GM23338 (cell line): ENCODE measurements at regions not wholly inside any gene's neighbourhood (a gene's known extent, or its start where the extent isn't known, plus 50 kb on each side); places are given as distances from the start of the nearest gene placed in this dataset.

ENCODE experiments used
- ATAC-seq: fragments of 200-7000 bp; cut with Tn5 transposase; 3 replicates; pipeline ENCODE4 v1.9.1; 2020
- DNase-seq: peaks from one replicate; pipeline ENCODE4 v3.0.0-alpha.2; 2015; ENCODE audit warnings: low spot score
- H2AFZ ChIP-seq: fragments of 200-600 bp; sonication (generic); 2 replicates; pipeline ENCODE4 v1.8.0; 2016; ENCODE audit warnings: antibody characterized with exemption, mild to moderate bottlenecking, moderate library complexity
- H3F3A ChIP-seq: fragments of 200-600 bp; sonication (generic); replicated peaks from 2 replicates; pipeline ENCODE4 v1.8.0; 2017; ENCODE audit warnings: antibody characterized with exemption, mixed run types, low read depth
- H3K27ac ChIP-seq: fragments of 200-600 bp; sonication (generic); 2 replicates; pipeline ENCODE4 v1.6.1; 2016; ENCODE audit warnings: low read depth
- H3K27me3 ChIP-seq: fragments of 200-600 bp; sonication (generic); 2 replicates; pipeline ENCODE4 v1.8.0; 2016; ENCODE audit warnings: mild to moderate bottlenecking, mixed run types, moderate library complexity; ENCODE audit not compliant: insufficient read depth
- H3K36me3 ChIP-seq: fragments of 200-600 bp; sonication (generic); 2 replicates; pipeline ENCODE4 v1.8.0; 2016; ENCODE audit warnings: mild to moderate bottlenecking; ENCODE audit not compliant: insufficient read depth
- H3K4me1 ChIP-seq: fragments of 200-600 bp; sonication (generic); 2 replicates; pipeline ENCODE4 v1.8.0; 2016; ENCODE audit warnings: mild to moderate bottlenecking, moderate library complexity; ENCODE audit not compliant: insufficient read depth
- H3K4me2 ChIP-seq: fragments of 200-600 bp; sonication (generic); 2 replicates; pipeline ENCODE4 v1.7.1; 2017; ENCODE audit warnings: mixed run types
- H3K4me3 ChIP-seq: fragments of 200-600 bp; sonication (generic); 2 replicates; pipeline ENCODE4 v1.6.1; 2016; ENCODE audit warnings: mixed run types
- H3K79me2 ChIP-seq: fragments of 200-600 bp; sonication (generic); replicated peaks from 2 replicates; pipeline ENCODE4 v1.8.0; 2017; ENCODE audit warnings: mild to moderate bottlenecking; ENCODE audit not compliant: insufficient read depth
- H3K9me2 ChIP-seq: fragments of 200-600 bp; sonication (generic); 2 replicates; pipeline ENCODE4 v1.8.0; 2017; ENCODE audit not compliant: insufficient read depth
- H4K20me1 ChIP-seq: fragments of 200-600 bp; sonication (generic); replicated peaks from 2 replicates; pipeline ENCODE4 v1.8.0; 2017; ENCODE audit warnings: mild to moderate bottlenecking; ENCODE audit not compliant: insufficient read depth
- H3K27ac Mint-ChIP-seq: 2 replicates; pipeline ENCODE4 v1.8.0; 2020; ENCODE audit warnings: inconsistent platforms, mild to moderate bottlenecking, moderate library complexity, mixed read lengths
- H3K27me3 Mint-ChIP-seq: 3 replicates; pipeline ENCODE4 v1.8.0; 2022; ENCODE audit warnings: low read depth, mild to moderate bottlenecking, moderate library complexity, mixed read lengths, inconsistent platforms; ENCODE audit not compliant: insufficient read depth, poor library complexity
- H3K36me3 Mint-ChIP-seq: 3 replicates; pipeline ENCODE4 v1.8.0; 2021; ENCODE audit warnings: low read depth, mild to moderate bottlenecking, inconsistent platforms, moderate library complexity, mixed read lengths
- H3K4me1 Mint-ChIP-seq: 3 replicates; pipeline ENCODE4 v1.8.0; 2020; ENCODE audit warnings: mild to moderate bottlenecking, inconsistent platforms, mixed read lengths
- H3K4me3 Mint-ChIP-seq: 3 replicates; pipeline ENCODE4 v1.8.0; 2021; ENCODE audit warnings: moderate library complexity, mild to moderate bottlenecking, inconsistent platforms, mixed read lengths
- H3K9me3 Mint-ChIP-seq: 3 replicates; pipeline ENCODE4 v1.8.0; 2020; ENCODE audit warnings: moderate library complexity, mild to moderate bottlenecking, inconsistent platforms, mixed read lengths
- CREB1 ChIP-seq: fragments of 250-450 bp; sonication (Bioruptor Pico); IDR thresholded peaks from 2 replicates; pipeline ENCODE4 v1.5.0; 2020; ENCODE audit warnings: low read depth, mild to moderate bottlenecking, moderate library complexity
- EZH2phosphoT487 ChIP-seq: fragments of 200-600 bp; sonication (generic); IDR thresholded peaks from one replicate; pipeline ENCODE4 v1.8.1; 2018; ENCODE audit warnings: antibody characterized with exemption; ENCODE audit not compliant: unreplicated experiment
- JUNB ChIP-seq: IDR thresholded peaks from one replicate; pipeline ENCODE4 v1.6.1; 2016; ENCODE audit warnings: antibody characterized with exemption; ENCODE audit not compliant: unreplicated experiment
- ZNF114 ChIP-seq: fragments of 250-450 bp; sonication (Bioruptor Pico); IDR thresholded peaks from 2 replicates; pipeline ENCODE4 v1.5.0; 2020; ENCODE audit warnings: mild to moderate bottlenecking, moderate library complexity
- ZNF331 ChIP-seq: fragments of 250-450 bp; sonication (Bioruptor Pico); IDR thresholded peaks from 2 replicates; pipeline ENCODE4 v1.5.0; 2020; ENCODE audit warnings: low read depth, mild to moderate bottlenecking, moderate library complexity
- TF ChIP-seq, protein P1 (sequence below): IDR thresholded peaks from 2 replicates; pipeline ENCODE4 v1.6.1; 2016; ENCODE audit warnings: antibody characterized with exemption
- TF ChIP-seq, protein P2 (sequence below): IDR thresholded peaks from one replicate; pipeline ENCODE4 v1.6.1; 2018; ENCODE audit warnings: antibody characterized with exemption; ENCODE audit not compliant: unreplicated experiment
- TF ChIP-seq, protein P3 (sequence below), 2 experiments: fragments of 200-600 bp in 1 of 2; sonication (generic) in 1 of 2; conservative IDR thresholded peaks; 2 replicates each; pipeline versions ENCODE4 v1.5.1 to v1.6.1; 2016 to 2017; ENCODE audit warnings: antibody characterized with exemption in 2 of 2, low read depth in 2 of 2, mild to moderate bottlenecking in 2 of 2, moderate library complexity in 1 of 2

DNA sequence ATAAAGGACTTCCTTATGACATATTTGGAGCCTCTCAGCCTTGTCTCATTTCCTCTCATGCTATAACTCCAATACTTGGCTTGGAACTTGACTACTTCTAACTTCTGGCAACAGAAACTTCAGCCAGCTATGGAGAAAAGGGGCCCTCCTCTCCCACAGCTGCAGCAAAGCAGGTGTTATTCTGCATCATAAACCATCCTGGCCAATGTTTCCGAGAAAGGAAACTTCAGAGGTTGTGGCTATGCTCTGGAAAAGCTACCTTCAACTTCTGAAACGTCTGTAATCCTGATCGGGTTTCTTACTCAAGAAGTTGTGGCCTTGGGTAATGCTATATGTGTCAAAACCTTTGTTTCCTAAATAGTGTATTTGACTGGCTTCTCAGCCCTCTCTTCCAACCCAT is 109.5 kb upstream of the CDX4 start:
- Mint-ChIP-seq H3K4me3 (no peak overlapping the region), H3K36me3 (no peaks in the 10 kb centered on the region), H3K27me3 (no peaks in the 10 kb centered on the region), H3K9me3 (peaks cover 9% of the 10 kb centered on the region; the same call in 2 of the 3 replicates), H3K27ac (no peak overlapping the region), H3K4me1 (no peaks in the 10 kb centered on the region)
- H3K27ac ChIP-seq, result no peak overlapping the region
- H3K4me2 ChIP-seq, result no peak overlapping the region
- no peaks in the 10 kb centered on the region for H3K79me2 ChIP-seq
- TF ChIP-seq, protein P1, sequence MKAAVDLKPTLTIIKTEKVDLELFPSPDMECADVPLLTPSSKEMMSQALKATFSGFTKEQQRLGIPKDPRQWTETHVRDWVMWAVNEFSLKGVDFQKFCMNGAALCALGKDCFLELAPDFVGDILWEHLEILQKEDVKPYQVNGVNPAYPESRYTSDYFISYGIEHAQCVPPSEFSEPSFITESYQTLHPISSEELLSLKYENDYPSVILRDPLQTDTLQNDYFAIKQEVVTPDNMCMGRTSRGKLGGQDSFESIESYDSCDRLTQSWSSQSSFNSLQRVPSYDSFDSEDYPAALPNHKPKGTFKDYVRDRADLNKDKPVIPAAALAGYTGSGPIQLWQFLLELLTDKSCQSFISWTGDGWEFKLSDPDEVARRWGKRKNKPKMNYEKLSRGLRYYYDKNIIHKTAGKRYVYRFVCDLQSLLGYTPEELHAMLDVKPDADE, result no peak
- no peak for TF ChIP-seq ZNF114 (CRISPR knock-in tag)
- TF ChIP-seq, protein P2, sequence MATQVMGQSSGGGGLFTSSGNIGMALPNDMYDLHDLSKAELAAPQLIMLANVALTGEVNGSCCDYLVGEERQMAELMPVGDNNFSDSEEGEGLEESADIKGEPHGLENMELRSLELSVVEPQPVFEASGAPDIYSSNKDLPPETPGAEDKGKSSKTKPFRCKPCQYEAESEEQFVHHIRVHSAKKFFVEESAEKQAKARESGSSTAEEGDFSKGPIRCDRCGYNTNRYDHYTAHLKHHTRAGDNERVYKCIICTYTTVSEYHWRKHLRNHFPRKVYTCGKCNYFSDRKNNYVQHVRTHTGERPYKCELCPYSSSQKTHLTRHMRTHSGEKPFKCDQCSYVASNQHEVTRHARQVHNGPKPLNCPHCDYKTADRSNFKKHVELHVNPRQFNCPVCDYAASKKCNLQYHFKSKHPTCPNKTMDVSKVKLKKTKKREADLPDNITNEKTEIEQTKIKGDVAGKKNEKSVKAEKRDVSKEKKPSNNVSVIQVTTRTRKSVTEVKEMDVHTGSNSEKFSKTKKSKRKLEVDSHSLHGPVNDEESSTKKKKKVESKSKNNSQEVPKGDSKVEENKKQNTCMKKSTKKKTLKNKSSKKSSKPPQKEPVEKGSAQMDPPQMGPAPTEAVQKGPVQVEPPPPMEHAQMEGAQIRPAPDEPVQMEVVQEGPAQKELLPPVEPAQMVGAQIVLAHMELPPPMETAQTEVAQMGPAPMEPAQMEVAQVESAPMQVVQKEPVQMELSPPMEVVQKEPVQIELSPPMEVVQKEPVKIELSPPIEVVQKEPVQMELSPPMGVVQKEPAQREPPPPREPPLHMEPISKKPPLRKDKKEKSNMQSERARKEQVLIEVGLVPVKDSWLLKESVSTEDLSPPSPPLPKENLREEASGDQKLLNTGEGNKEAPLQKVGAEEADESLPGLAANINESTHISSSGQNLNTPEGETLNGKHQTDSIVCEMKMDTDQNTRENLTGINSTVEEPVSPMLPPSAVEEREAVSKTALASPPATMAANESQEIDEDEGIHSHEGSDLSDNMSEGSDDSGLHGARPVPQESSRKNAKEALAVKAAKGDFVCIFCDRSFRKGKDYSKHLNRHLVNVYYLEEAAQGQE, result no peak
- no peak for TF ChIP-seq CREB1 (CRISPR knock-in tag)
- no peak for TF ChIP-seq ZNF331 (CRISPR knock-in tag)
- no peak for TF ChIP-seq JUNB
- no peak for TF ChIP-seq EZH2phosphoT487
- no peak overlapping the region for H3K4me3 ChIP-seq
- no peaks in the 10 kb centered on the region for H3F3A ChIP-seq
- no peaks in the 10 kb centered on the region for H3K9me2 ChIP-seq
- no peaks in the 10 kb centered on the region for H3K4me1 ChIP-seq
- no peak for ATAC-seq
- no peaks in the 10 kb centered on the region for H3K27me3 ChIP-seq
- no peaks in the 10 kb centered on the region for H3K36me3 ChIP-seq
- H4K20me1 ChIP-seq, result no peaks in the 10 kb centered on the region
- no peak overlapping the region for H2AFZ ChIP-seq
- no peak for DNase-seq

DNA sequence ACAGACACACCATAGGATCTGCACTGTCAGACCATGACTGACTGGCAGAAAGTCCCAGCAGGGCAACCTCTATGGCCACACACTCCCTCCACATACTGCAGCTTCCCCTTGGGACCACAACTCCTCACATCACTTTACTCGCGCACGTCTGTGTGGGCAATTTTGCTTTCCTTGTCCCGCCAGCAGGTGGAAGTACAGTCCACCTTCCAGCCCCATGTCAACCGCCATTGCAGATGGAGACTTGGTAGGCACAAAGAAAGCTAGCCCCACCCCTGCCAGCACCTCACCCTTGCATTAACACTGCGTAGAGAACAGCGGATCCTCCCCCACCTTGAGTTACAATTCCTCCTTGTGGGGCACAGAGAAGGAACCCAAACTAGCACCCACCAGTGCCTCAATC is 74.4 kb upstream of the NAP1L2 start:
- Mint-ChIP-seq H3K27ac (no peak overlapping the region), H3K9me3 (peaks cover 9% of the 10 kb centered on the region; the same call in 2 of the 3 replicates), H3K4me3 (no peak overlapping the region), H3K36me3 (no peaks in the 10 kb centered on the region; the same call in 1 of the 3 replicates), H3K4me1 (no peaks in the 10 kb centered on the region), H3K27me3 (no peaks in the 10 kb centered on the region)
- Histone ChIP-seq H3K36me3 (no peaks in the 10 kb centered on the region), H3K27ac (no peak overlapping the region), H3K4me2 (no peak overlapping the region), H4K20me1 (no peaks in the 10 kb centered on the region), H3K4me3 (no peak overlapping the region), H3K79me2 (no peaks in the 10 kb centered on the region), H3K4me1 (no peaks in the 10 kb centered on the region), H2AFZ (no peak overlapping the region), H3F3A (no peaks in the 10 kb centered on the region), H3K9me2 (no peaks in the 10 kb centered on the region), H3K27me3 (no peaks in the 10 kb centered on the region)
- no peak for TF ChIP-seq CREB1 (CRISPR knock-in tag)
- TF ChIP-seq, protein P3, sequence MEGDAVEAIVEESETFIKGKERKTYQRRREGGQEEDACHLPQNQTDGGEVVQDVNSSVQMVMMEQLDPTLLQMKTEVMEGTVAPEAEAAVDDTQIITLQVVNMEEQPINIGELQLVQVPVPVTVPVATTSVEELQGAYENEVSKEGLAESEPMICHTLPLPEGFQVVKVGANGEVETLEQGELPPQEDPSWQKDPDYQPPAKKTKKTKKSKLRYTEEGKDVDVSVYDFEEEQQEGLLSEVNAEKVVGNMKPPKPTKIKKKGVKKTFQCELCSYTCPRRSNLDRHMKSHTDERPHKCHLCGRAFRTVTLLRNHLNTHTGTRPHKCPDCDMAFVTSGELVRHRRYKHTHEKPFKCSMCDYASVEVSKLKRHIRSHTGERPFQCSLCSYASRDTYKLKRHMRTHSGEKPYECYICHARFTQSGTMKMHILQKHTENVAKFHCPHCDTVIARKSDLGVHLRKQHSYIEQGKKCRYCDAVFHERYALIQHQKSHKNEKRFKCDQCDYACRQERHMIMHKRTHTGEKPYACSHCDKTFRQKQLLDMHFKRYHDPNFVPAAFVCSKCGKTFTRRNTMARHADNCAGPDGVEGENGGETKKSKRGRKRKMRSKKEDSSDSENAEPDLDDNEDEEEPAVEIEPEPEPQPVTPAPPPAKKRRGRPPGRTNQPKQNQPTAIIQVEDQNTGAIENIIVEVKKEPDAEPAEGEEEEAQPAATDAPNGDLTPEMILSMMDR (conservative IDR thresholded peaks at IDR 0.05; ENCODE audit: low read depth in 2 of 2), result peak; percentile 46 to 72
- DNase-seq (peak; percentile 51), ATAC-seq (peak; percentile 65)
